Peyer's patch (tissue), 4 donors: ENCODE measurements at regions not wholly inside any gene's neighbourhood (a gene's known extent, or its start where the extent isn't known, plus 50 kb on each side); places are given as distances from the start of the nearest gene placed in this dataset.

ENCODE experiments used
- DNase-seq, 3 donors: peaks; one replicate each; pipeline ENCODE4 v3.0.0-alpha.2; 2017 to 2019
- H3K27ac ChIP-seq, 4 donors: fragments of 200-600 bp; sonication (generic); one replicate each; pipeline ENCODE4 v1.5.1; 2016 to 2019
- H3K27me3 ChIP-seq, 2 donors: fragments of 200-600 bp; sonication (generic); one replicate each; pipeline ENCODE4 v1.5.1; 2019
- H3K36me3 ChIP-seq, 3 donors: fragments of 200-600 bp; sonication (generic); one replicate each; pipeline ENCODE4 v1.5.1; 2016 to 2019
- H3K4me1 ChIP-seq, 4 donors: fragments of 200-600 bp; sonication (generic); one replicate each; pipeline ENCODE4 v1.5.1; 2016 to 2019
- H3K4me3 ChIP-seq, 4 donors: fragments of 200-600 bp; sonication (generic); 1 replicate in 3 of 4; 2 replicates in 1 of 4; pipeline ENCODE4 v1.5.1; 2016 to 2019; ENCODE audit warnings: mild to moderate bottlenecking in 1 of 4
- H3K9me3 ChIP-seq, 4 donors: fragments of 200-600 bp; sonication (generic); one replicate each; pipeline ENCODE4 v1.5.1; 2016 to 2019; ENCODE audit warnings: mild to moderate bottlenecking in 1 of 4
- POLR2A ChIP-seq, 2 donors: fragments of 450-650 bp; IDR thresholded peaks; one replicate each; pipeline ENCODE4 v1.5.1; 2017; ENCODE audit warnings: antibody characterized with exemption in 2 of 2, mild to moderate bottlenecking in 2 of 2, moderate library complexity in 2 of 2
- TF ChIP-seq, protein P1 (sequence below), 6 experiments: fragments of 450-650 bp in 4 of 6; fragments of 200-600 bp in 2 of 6; sonication (generic) in 1 of 6; IDR thresholded peaks; one replicate each; pipeline ENCODE4 v1.5.1; 2017 to 2019; ENCODE audit warnings: antibody characterized with exemption in 6 of 6, mild to moderate bottlenecking in 3 of 6, moderate library complexity in 1 of 6

DNA sequence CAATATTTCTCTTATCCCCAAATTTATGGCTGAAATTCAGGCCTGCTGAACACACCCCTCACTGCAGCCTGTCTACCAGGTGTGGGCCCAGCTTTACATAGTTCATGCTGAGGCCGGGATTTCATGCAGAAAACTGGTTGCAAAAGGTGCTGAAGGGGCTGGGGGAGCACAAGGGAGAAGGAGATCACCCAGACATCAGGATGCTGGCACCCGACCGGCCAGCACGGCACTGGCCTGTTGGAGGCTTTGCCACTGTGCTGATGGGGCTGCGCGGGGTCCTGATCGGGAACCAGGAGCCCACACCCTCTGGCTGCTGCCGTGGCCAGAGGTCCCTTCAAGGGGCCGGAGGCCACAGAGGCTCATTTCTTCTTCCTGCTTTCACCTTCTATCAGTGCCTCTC, 177.9 kb upstream of the C2CD4B start:
- no peak overlapping the region for H3K4me3 ChIP-seq
- no peaks in the 10 kb centered on the region for H3K9me3 ChIP-seq
- no peak overlapping the region for H3K27ac ChIP-seq
- DNase-seq = no peak
- no peaks in the 10 kb centered on the region for H3K27me3 ChIP-seq
- H3K36me3 ChIP-seq = no peaks in the 10 kb centered on the region
- H3K4me1 ChIP-seq = no peaks in the 10 kb centered on the region
- TF ChIP-seq, protein P1, sequence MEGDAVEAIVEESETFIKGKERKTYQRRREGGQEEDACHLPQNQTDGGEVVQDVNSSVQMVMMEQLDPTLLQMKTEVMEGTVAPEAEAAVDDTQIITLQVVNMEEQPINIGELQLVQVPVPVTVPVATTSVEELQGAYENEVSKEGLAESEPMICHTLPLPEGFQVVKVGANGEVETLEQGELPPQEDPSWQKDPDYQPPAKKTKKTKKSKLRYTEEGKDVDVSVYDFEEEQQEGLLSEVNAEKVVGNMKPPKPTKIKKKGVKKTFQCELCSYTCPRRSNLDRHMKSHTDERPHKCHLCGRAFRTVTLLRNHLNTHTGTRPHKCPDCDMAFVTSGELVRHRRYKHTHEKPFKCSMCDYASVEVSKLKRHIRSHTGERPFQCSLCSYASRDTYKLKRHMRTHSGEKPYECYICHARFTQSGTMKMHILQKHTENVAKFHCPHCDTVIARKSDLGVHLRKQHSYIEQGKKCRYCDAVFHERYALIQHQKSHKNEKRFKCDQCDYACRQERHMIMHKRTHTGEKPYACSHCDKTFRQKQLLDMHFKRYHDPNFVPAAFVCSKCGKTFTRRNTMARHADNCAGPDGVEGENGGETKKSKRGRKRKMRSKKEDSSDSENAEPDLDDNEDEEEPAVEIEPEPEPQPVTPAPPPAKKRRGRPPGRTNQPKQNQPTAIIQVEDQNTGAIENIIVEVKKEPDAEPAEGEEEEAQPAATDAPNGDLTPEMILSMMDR (IDR thresholded peaks at IDR 0.05) = no peak
- TF ChIP-seq POLR2A (IDR thresholded peaks at IDR 0.05) = no peak

DNA sequence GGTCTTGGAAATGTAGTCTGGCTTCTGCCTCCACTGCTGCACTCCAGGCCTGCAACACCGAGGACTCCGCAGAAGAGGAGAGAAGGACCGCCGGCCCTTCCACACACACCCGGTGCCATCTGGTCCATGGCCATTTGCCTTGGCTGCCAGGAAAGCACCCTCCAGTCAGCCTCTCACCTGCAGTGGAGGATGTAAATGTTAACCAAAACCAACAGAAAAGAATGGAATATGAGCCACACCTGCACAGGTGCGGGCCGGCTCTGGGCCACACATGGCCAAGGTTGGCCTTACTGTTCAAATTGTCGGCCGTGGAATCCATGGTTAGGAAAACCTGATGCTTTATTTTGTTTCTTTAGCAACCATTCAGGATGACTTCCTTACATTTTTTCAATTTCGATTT, 178.3 kb upstream of the C2CD4B start:
- H3K4me3 ChIP-seq = no peak overlapping the region
- no peaks in the 10 kb centered on the region for H3K36me3 ChIP-seq
- no peak for DNase-seq
- H3K9me3 ChIP-seq = no peaks in the 10 kb centered on the region
- no peak overlapping the region for H3K27ac ChIP-seq
- no peaks in the 10 kb centered on the region for H3K4me1 ChIP-seq
- no peak for TF ChIP-seq POLR2A (IDR thresholded peaks at IDR 0.05)
- TF ChIP-seq, protein P1 (IDR thresholded peaks at IDR 0.05) = no peak
- no peaks in the 10 kb centered on the region for H3K27me3 ChIP-seq

DNA sequence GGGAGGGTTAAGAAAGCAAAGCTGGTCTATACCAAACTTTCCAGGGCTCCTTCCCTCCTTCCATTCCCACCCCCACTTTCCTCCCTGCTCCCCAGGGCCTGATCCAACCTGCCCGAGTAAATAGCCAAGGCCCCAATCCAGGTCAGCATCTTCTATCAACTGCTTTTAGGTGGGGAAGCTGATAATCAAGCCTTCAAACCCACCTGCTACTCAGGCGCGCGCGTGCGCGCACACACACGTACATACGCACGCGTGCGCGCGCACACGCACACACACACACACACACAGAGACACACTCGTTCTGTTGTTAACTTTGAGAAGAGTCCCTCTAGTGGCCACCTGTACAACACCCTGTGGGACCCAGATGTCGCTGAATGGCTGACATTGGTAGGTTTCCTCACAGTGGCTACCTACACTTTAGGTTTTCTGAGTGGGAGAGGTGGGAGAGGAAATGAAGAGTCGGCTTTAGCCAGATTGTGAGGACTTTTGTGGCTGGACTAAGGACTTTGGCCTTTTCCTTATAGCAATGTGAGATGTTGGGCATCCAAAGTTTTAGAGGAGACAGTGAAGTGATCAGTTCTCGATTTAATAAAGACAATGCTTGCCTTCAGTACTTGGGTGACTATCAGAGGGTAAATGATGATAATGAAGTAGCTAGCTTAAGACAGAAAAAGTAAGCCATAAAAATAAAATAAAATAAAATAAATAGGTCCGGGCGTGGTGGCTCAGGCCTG, 179.9 kb upstream of the C2CD4B start:
- no peak overlapping the region for H3K27ac ChIP-seq
- peak; percentile 32 to 84 (median 64) for DNase-seq
- H3K4me3 ChIP-seq = peak overlapping the region in 2 of 4 donors; percentile 34 to 51

DNA sequence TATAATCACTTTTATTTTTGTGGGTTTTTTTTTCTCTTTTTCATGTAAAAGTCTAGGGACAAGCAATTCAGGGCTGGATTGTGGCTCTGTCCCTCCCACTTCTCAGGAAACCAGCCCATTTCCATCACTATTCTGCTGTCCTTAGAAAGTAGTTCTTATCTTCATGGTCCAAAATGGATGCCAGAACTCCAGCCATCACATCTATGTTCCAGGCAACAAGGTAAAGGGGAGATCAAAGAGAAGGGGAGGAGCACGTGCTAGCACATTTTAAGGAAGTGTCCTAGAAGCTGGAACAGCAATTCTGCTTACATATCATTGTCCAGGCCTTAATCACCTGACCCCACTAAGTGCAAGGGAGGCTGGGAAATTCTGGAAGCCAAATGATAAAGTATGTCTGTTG, 181.1 kb upstream of the C2CD4B start:
- TF ChIP-seq POLR2A (IDR thresholded peaks at IDR 0.05) = no peak
- TF ChIP-seq, protein P1 (IDR thresholded peaks at IDR 0.05) = no peak

More for the DNA sequence above, 179.9 kb upstream of the C2CD4B start:
- H3K36me3 ChIP-seq = no peaks in the 10 kb centered on the region
- H3K27me3 ChIP-seq = no peaks in the 10 kb centered on the region
- no peaks in the 10 kb centered on the region for H3K9me3 ChIP-seq
- no peaks in the 10 kb centered on the region for H3K4me1 ChIP-seq
- no peak for TF ChIP-seq POLR2A (IDR thresholded peaks at IDR 0.05)
- TF ChIP-seq, protein P1 (IDR thresholded peaks at IDR 0.05) = peak; percentile 15 to 83 (median 51)

DNA sequence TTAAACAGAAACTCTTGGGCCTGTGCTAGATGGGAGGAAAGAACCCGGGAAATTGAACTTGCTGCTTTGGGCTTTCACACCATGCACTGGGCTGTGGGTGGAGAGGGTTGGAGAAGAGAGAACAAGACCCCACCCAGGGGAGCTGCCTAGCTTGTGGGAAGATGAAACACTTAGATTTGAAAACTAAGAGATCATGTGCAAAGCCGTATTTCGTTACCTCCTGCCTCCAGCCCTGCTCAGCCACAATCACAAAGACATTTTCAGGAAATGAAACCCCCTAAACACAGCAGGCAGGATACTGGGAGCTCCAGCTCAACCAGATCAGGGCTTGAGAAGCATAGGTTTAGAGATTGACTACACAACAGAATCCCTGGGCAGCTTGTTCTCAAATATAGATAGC, 183.0 kb upstream of the C2CD4B start:
- H3K4me1 ChIP-seq = no peaks in the 10 kb centered on the region
- no peak overlapping the region for H3K27ac ChIP-seq
- H3K27me3 ChIP-seq = no peaks in the 10 kb centered on the region
- no peak overlapping the region for H3K4me3 ChIP-seq
- H3K9me3 ChIP-seq = no peaks in the 10 kb centered on the region
- DNase-seq = no peak
- H3K36me3 ChIP-seq = no peaks in the 10 kb centered on the region
- no peak for TF ChIP-seq POLR2A (IDR thresholded peaks at IDR 0.05)
- TF ChIP-seq, protein P1 (IDR thresholded peaks at IDR 0.05) = no peak

More for the DNA sequence above, 181.1 kb upstream of the C2CD4B start:
- DNase-seq = no peak
- H3K4me1 ChIP-seq = no peaks in the 10 kb centered on the region
- no peak overlapping the region for H3K4me3 ChIP-seq
- H3K36me3 ChIP-seq = no peaks in the 10 kb centered on the region
- no peaks in the 10 kb centered on the region for H3K27me3 ChIP-seq
- H3K9me3 ChIP-seq = no peaks in the 10 kb centered on the region
- no peak overlapping the region for H3K27ac ChIP-seq
